GM12872 (cell line): ENCODE measurements at regions not wholly inside any gene's neighbourhood (a gene's known extent, or its start where the extent isn't known, plus 50 kb on each side); places are given as distances from the start of the nearest gene placed in this dataset.

Experiments used
- CTCF ChIP-seq: IDR thresholded peaks from 3 replicates; pipeline ENCODE4 v1.5.1; 2011; ENCODE audit warnings: low read depth, mild to moderate bottlenecking, low read length, moderate library complexity; ENCODE audit not compliant: insufficient read depth

- TF ChIP-seq CTCF = no peak
These were observed 67.5 kb upstream of the FYN start for GRCh38 chr6:111940801-111941200.

- no peak for TF ChIP-seq CTCF
These were observed 68.6 kb upstream of the FYN start for GRCh38 chr6:111941686-111942330.

GRCh38 chr6:111942561-111942960, 69.3 kb upstream of the FYN start:
- TF ChIP-seq CTCF = no peak

- TF ChIP-seq CTCF = no peak
These were observed 70.0 kb upstream of the FYN start for GRCh38 chr6:111943266-111943665.

GRCh38 chr6:111943726-111944125, 70.5 kb upstream of the FYN start:
- no peak for TF ChIP-seq CTCF

GRCh38 chr6:111944541-111944940, 71.3 kb upstream of the FYN start:
- no peak for TF ChIP-seq CTCF

- no peak for TF ChIP-seq CTCF
These were observed 76.3 kb upstream of the FYN start for GRCh38 chr6:111949546-111949945.
